Mammary epithelial cell (primary cell): ENCODE measurements at regions not wholly inside any gene's neighbourhood (a gene's known extent, or its start where the extent isn't known, plus 50 kb on each side); places are given as distances from the start of the nearest gene placed in this dataset.

Experiments
- EZH2 ChIP-seq: IDR thresholded peaks from 2 replicates; pipeline ENCODE4 v1.6.1; 2012; ENCODE audit warnings: low read length, inconsistent platforms, borderline replicate concordance
- TF ChIP-seq, protein P1 (sequence below), 2 donors: IDR thresholded peaks in 1 of 2; conservative IDR thresholded peaks in 1 of 2; 2 replicates each; pipeline ENCODE4 v1.5.1; 2011 to 2012; ENCODE audit warnings: inconsistent platforms in 2 of 2, low read length in 2 of 2, mild to moderate bottlenecking in 2 of 2, control low read depth in 1 of 2, low read depth in 1 of 2; ENCODE audit not compliant: insufficient read depth in 1 of 2; ENCODE audit errors: extremely low read depth in 1 of 2

DNA sequence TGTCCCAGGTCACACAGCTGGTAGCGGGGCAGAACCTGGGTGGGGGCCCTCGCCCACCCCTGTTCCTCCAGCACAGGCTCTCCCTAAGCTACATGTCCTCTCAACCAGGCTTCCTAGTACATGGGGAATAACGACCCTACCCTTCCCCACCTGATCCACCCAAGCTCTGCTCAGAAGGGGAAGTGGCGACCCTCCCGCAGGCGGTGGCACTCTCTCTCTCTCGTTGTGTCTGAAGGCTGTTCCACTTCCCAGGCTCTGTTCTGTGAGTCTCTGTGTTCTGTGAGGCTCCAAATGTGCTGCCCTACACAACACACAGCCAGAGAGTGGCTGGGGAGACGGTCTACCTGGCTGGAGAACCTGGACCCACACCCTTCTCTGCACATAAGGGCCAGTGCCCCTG is 135.8 kb downstream of the COPS8 start:
- TF ChIP-seq, protein P1, sequence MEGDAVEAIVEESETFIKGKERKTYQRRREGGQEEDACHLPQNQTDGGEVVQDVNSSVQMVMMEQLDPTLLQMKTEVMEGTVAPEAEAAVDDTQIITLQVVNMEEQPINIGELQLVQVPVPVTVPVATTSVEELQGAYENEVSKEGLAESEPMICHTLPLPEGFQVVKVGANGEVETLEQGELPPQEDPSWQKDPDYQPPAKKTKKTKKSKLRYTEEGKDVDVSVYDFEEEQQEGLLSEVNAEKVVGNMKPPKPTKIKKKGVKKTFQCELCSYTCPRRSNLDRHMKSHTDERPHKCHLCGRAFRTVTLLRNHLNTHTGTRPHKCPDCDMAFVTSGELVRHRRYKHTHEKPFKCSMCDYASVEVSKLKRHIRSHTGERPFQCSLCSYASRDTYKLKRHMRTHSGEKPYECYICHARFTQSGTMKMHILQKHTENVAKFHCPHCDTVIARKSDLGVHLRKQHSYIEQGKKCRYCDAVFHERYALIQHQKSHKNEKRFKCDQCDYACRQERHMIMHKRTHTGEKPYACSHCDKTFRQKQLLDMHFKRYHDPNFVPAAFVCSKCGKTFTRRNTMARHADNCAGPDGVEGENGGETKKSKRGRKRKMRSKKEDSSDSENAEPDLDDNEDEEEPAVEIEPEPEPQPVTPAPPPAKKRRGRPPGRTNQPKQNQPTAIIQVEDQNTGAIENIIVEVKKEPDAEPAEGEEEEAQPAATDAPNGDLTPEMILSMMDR (conservative IDR thresholded peaks at IDR 0.05 in 1 of 2, IDR thresholded peaks at IDR 0.05 in 1 of 2; ENCODE audit: extremely low read depth in 1 of 2, insufficient read depth in 1 of 2, low read depth in 1 of 2, low read length in 2 of 2), result no peak
- TF ChIP-seq EZH2, result no peak
